AG04450 (cell line): ENCODE measurements at regions not wholly inside any gene's neighbourhood (a gene's known extent, or its start where the extent isn't known, plus 50 kb on each side); places are given as distances from the start of the nearest gene placed in this dataset.

Source experiments
- CTCF ChIA-PET: fragments of 300-600, 350-600 bp; formaldehyde crosslinking; extraction: SDS; loops from one replicate; lab custom pipeline; 2022; ENCODE audit warnings: antibody characterized with exemption, inconsistent platforms; lab: Charles Lee
- POLR2A ChIA-PET: fragments of 350-600 bp; formaldehyde crosslinking; extraction: SDS; loops from one replicate; lab custom pipeline; 2021; ENCODE audit warnings: antibody characterized with exemption, inconsistent platforms; lab: Yijun Ruan, JAX
- DNase-seq: peaks from one replicate; pipeline ENCODE4 v3.0.0-alpha.2; 2011; ENCODE audit warnings: low read depth, low spot score
- H3K27ac ChIP-seq: one replicate; pipeline ENCODE4 v1.5.1; 2012; ENCODE audit warnings: low read depth, low read length, control low read depth
- H3K27me3 ChIP-seq: one replicate; pipeline ENCODE4 v1.6.0; 2012; ENCODE audit warnings: low read length; ENCODE audit not compliant: control insufficient read depth, insufficient read depth
- H3K4me3 ChIP-seq: 2 replicates; pipeline ENCODE4 v1.5.1; 2011; ENCODE audit warnings: mild to moderate bottlenecking, low read depth, low read length, control low read depth
- H3K9me3 ChIP-seq: 2 replicates; pipeline ENCODE4 v1.5.1; 2012; ENCODE audit warnings: low read length; ENCODE audit not compliant: control insufficient read depth, insufficient read depth
- TF ChIP-seq, protein P1 (sequence below): IDR thresholded peaks from 2 replicates; pipeline ENCODE4 v1.5.1; 2011; ENCODE audit warnings: low read depth, low read length, control low read depth, inconsistent platforms

- H3K4me3 ChIP-seq = no peak overlapping the region
- CTCF ChIA-PET = no interaction called here
- H3K27ac ChIP-seq = no peak overlapping the region
- TF ChIP-seq, protein P1, sequence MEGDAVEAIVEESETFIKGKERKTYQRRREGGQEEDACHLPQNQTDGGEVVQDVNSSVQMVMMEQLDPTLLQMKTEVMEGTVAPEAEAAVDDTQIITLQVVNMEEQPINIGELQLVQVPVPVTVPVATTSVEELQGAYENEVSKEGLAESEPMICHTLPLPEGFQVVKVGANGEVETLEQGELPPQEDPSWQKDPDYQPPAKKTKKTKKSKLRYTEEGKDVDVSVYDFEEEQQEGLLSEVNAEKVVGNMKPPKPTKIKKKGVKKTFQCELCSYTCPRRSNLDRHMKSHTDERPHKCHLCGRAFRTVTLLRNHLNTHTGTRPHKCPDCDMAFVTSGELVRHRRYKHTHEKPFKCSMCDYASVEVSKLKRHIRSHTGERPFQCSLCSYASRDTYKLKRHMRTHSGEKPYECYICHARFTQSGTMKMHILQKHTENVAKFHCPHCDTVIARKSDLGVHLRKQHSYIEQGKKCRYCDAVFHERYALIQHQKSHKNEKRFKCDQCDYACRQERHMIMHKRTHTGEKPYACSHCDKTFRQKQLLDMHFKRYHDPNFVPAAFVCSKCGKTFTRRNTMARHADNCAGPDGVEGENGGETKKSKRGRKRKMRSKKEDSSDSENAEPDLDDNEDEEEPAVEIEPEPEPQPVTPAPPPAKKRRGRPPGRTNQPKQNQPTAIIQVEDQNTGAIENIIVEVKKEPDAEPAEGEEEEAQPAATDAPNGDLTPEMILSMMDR = no peak
- peaks cover 5% of the 10 kb centered on the region; the same call in 1 of the 2 replicates for H3K9me3 ChIP-seq
- no peaks in the 10 kb centered on the region for H3K27me3 ChIP-seq
- DNase-seq = no peak
- POLR2A ChIA-PET = no interaction called here
Observed at GRCh38 chr1:29825941-29826415, 589.7 kb downstream of the PTPRU start.

DNA sequence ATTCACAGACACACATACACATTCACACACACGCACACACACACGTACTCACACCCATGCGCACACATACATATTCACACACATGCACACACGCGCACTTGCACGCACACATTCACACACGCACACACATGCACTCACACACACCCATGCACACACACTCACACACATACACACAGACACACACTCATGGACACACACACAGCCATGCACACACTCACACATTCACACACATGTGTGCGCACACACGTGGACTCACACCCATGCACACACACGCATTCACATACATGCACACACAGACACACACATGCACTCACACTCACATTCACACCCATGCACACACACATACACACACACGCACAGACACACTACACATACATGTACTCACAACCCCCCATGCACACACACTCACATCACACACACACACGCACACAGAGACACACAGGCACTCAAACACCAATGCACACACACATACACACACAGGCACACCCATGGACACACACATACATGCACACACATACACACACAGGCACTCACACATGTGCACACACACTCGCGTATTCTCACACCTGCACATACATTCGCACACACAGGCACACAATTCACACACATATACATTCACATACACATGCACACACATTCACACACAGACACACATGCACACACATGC lies 589.1 kb downstream of the PTPRU start:
- Histone ChIP-seq H3K27ac (no peak overlapping the region), H3K27me3 (no peaks in the 10 kb centered on the region), H3K4me3 (no peak overlapping the region), H3K9me3 (peaks cover 5% of the 10 kb centered on the region; the same call in 1 of the 2 replicates)
- CTCF ChIA-PET = no interaction called here
- TF ChIP-seq, protein P1 = no peak
- POLR2A ChIA-PET = no interaction called here
- no peak for DNase-seq

DNA sequence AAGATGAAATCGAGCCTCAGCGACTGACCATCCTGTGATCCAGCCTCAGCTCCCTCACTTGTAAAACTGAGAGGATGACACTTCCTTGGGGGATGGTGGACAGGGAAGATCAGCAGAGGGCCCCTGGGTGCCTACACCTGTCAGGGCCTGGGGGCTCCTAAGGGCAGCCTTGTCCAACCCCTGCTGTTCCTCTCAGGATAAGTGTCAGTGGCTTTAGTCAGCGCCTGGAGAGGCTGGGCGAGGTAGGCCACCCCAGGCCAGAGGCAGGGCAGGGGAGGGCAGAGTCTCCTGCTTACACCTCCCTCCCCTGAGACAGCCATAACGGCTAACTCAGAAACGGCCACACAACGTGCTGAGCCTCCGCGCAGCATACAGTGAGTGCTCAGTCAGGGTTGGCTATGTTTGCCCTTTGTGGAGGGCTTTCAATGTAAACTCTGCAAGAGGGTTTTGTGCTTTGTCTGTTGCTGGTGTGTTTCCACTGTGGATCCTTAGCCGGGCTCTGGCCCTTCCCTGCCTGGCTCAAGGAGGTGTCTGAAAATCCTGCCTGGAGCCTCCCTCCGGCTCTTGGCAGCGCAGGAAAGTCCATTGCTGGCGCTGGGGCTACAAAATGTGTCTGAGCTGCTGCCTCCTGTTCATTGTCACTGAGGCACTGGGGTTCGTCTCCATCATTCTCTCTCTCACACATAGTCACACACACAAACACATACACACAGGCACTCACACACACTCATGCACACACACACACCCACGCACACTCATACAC lies 588.4 kb downstream of the PTPRU start:
- CTCF ChIA-PET = no interaction called here
- H3K27me3 ChIP-seq = no peaks in the 10 kb centered on the region
- no peak overlapping the region for H3K27ac ChIP-seq
- TF ChIP-seq, protein P1 = no peak
- peaks cover 5% of the 10 kb centered on the region; the same call in 1 of the 2 replicates for H3K9me3 ChIP-seq
- no peak overlapping the region for H3K4me3 ChIP-seq
- DNase-seq = no peak
- POLR2A ChIA-PET = no interaction called here

- POLR2A ChIA-PET = no interaction called here
- H3K9me3 ChIP-seq = peaks cover 5% of the 10 kb centered on the region; the same call in 1 of the 2 replicates
- CTCF ChIA-PET = no interaction called here
Observed at GRCh38 chr1:29824025-29824424, 587.7 kb downstream of the PTPRU start.

More at GRCh38 chr1:29824025-29824424, 587.7 kb downstream of the PTPRU start:
- Histone ChIP-seq H3K27me3 (no peaks in the 10 kb centered on the region), H3K4me3 (no peak overlapping the region), H3K27ac (no peak overlapping the region)
- TF ChIP-seq, protein P1 = no peak
- DNase-seq = no peak
